B cell (primary cell): ENCODE measurements at regions not wholly inside any gene's neighbourhood (a gene's known extent, or its start where the extent isn't known, plus 50 kb on each side); places are given as distances from the start of the nearest gene placed in this dataset.

Experiments
- ATAC-seq: fragments of 200-7000 bp; cut with Tn5 transposase; one replicate; pipeline ENCODE4 v1.10.0; 2021; ENCODE audit warnings: low read depth, mild to moderate bottlenecking, moderate number of reproducible peaks, moderate library complexity
- CTCF ChIA-PET: fragments of 350-600 bp; sonication (Branson Sonifier 250); formaldehyde crosslinking; loops from one replicate; lab custom pipeline; 2021; ENCODE audit warnings: antibody characterized with exemption, inconsistent platforms; lab: Charles Lee
- POLR2A ChIA-PET: fragments of 350-600 bp; sonication (Branson Sonifier 250); formaldehyde crosslinking; loops from one replicate; lab custom pipeline; 2021; ENCODE audit warnings: antibody characterized with exemption; lab: Charles Lee
- DNase-seq: peaks from one replicate; pipeline ENCODE4 v3.0.0; 2013
- H2AFZ ChIP-seq: 2 replicates; pipeline ENCODE4 v1.6.1; 2012; ENCODE audit warnings: mild to moderate bottlenecking, low read depth, low read length; ENCODE audit not compliant: insufficient read depth, poor library complexity, severe bottlenecking
- H3K27ac ChIP-seq, 2 donors: 1 replicate in 1 of 2; 2 replicates in 1 of 2; pipeline ENCODE4 v1.5.1; 2012 to 2013; ENCODE audit warnings: low read length in 2 of 2, mild to moderate bottlenecking in 2 of 2, moderate library complexity in 1 of 2
- H3K27me3 ChIP-seq, 4 experiments: fragments of 200-600 bp in 1 of 4; sonication (generic) in 1 of 4; replicated peaks in 1 of 4; 1 replicate in 2 of 4; 2 replicates in 2 of 4; pipeline versions ENCODE4 v1.6.1 to v1.7.0; 2013 to 2016; ENCODE audit warnings: low read length in 3 of 4, mild to moderate bottlenecking in 2 of 4, mixed read lengths in 1 of 4, moderate library complexity in 1 of 4; ENCODE audit not compliant: insufficient read depth in 4 of 4, control insufficient read depth in 3 of 4; ENCODE audit errors: control extremely low read depth in 1 of 4
- H3K36me3 ChIP-seq, 2 experiments: replicated peaks in 1 of 2; 1 replicate in 1 of 2; 2 replicates in 1 of 2; pipeline versions ENCODE4 v1.6.1 to v1.7.1; 2013; ENCODE audit warnings: low read length in 1 of 2; ENCODE audit not compliant: insufficient read depth in 2 of 2, control insufficient read depth in 1 of 2; ENCODE audit errors: control extremely low read depth in 1 of 2, extremely low read depth in 1 of 2
- H3K4me1 ChIP-seq, 2 donors: fragments of 200-600 bp in 1 of 2; sonication (generic) in 1 of 2; 1 replicate in 1 of 2; 2 replicates in 1 of 2; pipeline versions ENCODE4 v1.5.1 to v1.6.1; 2013 to 2017; ENCODE audit warnings: low read length in 2 of 2; ENCODE audit not compliant: control insufficient read depth in 2 of 2, insufficient read depth in 2 of 2
- H3K4me2 ChIP-seq: replicated peaks from 2 replicates; pipeline ENCODE3; 2012; ENCODE audit warnings: mild to moderate bottlenecking, low read depth, low read length; ENCODE audit not compliant: poor library complexity, severe bottlenecking
- H3K4me3 ChIP-seq, 5 experiments: fragments of 200-600 bp in 1 of 5; sonication (generic) in 1 of 5; 1 replicate in 3 of 5; 2 replicates in 2 of 5; pipeline versions ENCODE4 v1.5.1 to v1.7.0; 2011 to 2016; ENCODE audit warnings: low read length in 4 of 5, mild to moderate bottlenecking in 4 of 5, low read depth in 2 of 5, control low read depth in 1 of 5, moderate library complexity in 1 of 5; ENCODE audit not compliant: insufficient read depth in 1 of 5; ENCODE audit errors: control extremely low read depth in 1 of 5, extremely low read depth in 1 of 5
- H3K79me2 ChIP-seq: fragments of 200-600 bp; sonication (generic); one replicate; pipeline ENCODE4 v1.6.0; 2016; ENCODE audit warnings: low read length; ENCODE audit not compliant: control insufficient read depth, insufficient read depth
- H3K9ac ChIP-seq: fragments of 200-600 bp; sonication (generic); 2 replicates; pipeline ENCODE4 v1.6.1; 2017; ENCODE audit warnings: mild to moderate bottlenecking, low read length, moderate library complexity
- H3K9me3 ChIP-seq, 3 donors: one replicate each; pipeline versions ENCODE4 v1.6.1 to v1.7.1; 2013; ENCODE audit warnings: low read length in 2 of 3; ENCODE audit not compliant: control insufficient read depth in 2 of 3, insufficient read depth in 1 of 3; ENCODE audit errors: control extremely low read depth in 1 of 3
- H4K20me1 ChIP-seq: 2 replicates; pipeline ENCODE4 v1.6.0; 2012; ENCODE audit warnings: mild to moderate bottlenecking, low read length; ENCODE audit not compliant: insufficient read depth, control insufficient read depth, poor library complexity, severe bottlenecking
- H3K27ac Mint-ChIP-seq: one replicate; pipeline ENCODE4 v1.8.0; 2021; ENCODE audit warnings: mixed read lengths
- H3K27me3 Mint-ChIP-seq: one replicate; pipeline ENCODE4 v1.8.0; 2021; ENCODE audit warnings: mixed read lengths
- H3K4me1 Mint-ChIP-seq: one replicate; pipeline ENCODE4 v1.8.0; 2021; ENCODE audit warnings: mixed read lengths
- H3K4me3 Mint-ChIP-seq: one replicate; pipeline ENCODE4 v1.8.0; 2021; ENCODE audit warnings: mixed read lengths
- H3K9me3 Mint-ChIP-seq: one replicate; pipeline ENCODE4 v1.8.0; 2022; ENCODE audit warnings: mixed read lengths; ENCODE audit not compliant: insufficient read depth
- CTCF ChIP-seq: fragments of 200-600 bp; IDR thresholded peaks from one replicate; pipeline ENCODE4 v1.8.0; 2022; ENCODE audit warnings: antibody characterized with exemption, mild to moderate bottlenecking
- EZH2 ChIP-seq: IDR thresholded peaks from 2 replicates; pipeline ENCODE4 v1.6.1; 2012; ENCODE audit warnings: borderline replicate concordance, low read depth, mild to moderate bottlenecking, moderate library complexity, low read length; ENCODE audit not compliant: insufficient read depth, poor library complexity, severe bottlenecking
- WGBS: methylation state at CpG from one replicate; pipeline ENCODE4 v1.1.5; 2013; ENCODE audit warnings: missing lambda C conversion rate; ENCODE audit not compliant: insufficient coverage; 5-methylcytosine and 5-hydroxymethylcytosine counted together
- intact Hi-C: fragments of 100-400 bp; cut with micrococcal nuclease; formaldehyde crosslinking; loops from one replicate; pipeline ENCODE4 v1.10.0; 2022

GRCh38 chr3:107251819-107252218 lies 125.4 kb upstream of the CCDC54 start:
- CTCF ChIA-PET = interaction anchor here (1.2 to 2.2 kb wide), 3 partner anchors 15 to 20 kb away, joined by 3 to 7 read pairs (median 5); no protein-coding TSS in a partner anchor
- intact Hi-C loops = no loop called here
- Histone ChIP-seq H3K4me1 (no peaks in the 10 kb centered on the region), H3K9me3 (no peaks in the 10 kb centered on the region), H3K4me3 (no peak overlapping the region), H3K27me3 (no peaks in the 10 kb centered on the region), H2AFZ (no peak overlapping the region), H3K9ac (no peak overlapping the region), H3K36me3 (no peaks in the 10 kb centered on the region), H3K27ac (no peak overlapping the region), H3K4me2 (no peak overlapping the region), H4K20me1 (no peaks in the 10 kb centered on the region), H3K79me2 (no peaks in the 10 kb centered on the region)
- TF ChIP-seq CTCF = no peak
- TF ChIP-seq EZH2 = no peak
- H3K9me3 Mint-ChIP-seq = no peaks in the 10 kb centered on the region
- H3K4me3 Mint-ChIP-seq = no peak overlapping the region
- no peaks in the 10 kb centered on the region for H3K27me3 Mint-ChIP-seq
- H3K4me1 Mint-ChIP-seq = no peaks in the 10 kb centered on the region
- H3K27ac Mint-ChIP-seq = no peak overlapping the region
- DNase-seq = no peak
- WGBS = 100% methylated on average over 2 of the region's 5 CpGs
- ATAC-seq = no peak
- POLR2A ChIA-PET = interaction anchor here (0.7 kb wide), 1 partner anchor 8 kb away, joined by 3 read pairs; no protein-coding TSS in a partner anchor

- CTCF ChIA-PET = no interaction called here
Observed at GRCh38 chr3:107256963-107257362, 120.3 kb upstream of the CCDC54 start.

More at GRCh38 chr3:107256963-107257362, 120.3 kb upstream of the CCDC54 start:
- DNase-seq = no peak
- no peak for TF ChIP-seq CTCF
- no peak for TF ChIP-seq EZH2
- Histone ChIP-seq H3K9me3 (no peaks in the 10 kb centered on the region), H3K4me2 (no peak overlapping the region), H2AFZ (no peak overlapping the region), H3K9ac (no peak overlapping the region), H3K27me3 (no peaks in the 10 kb centered on the region), H3K79me2 (no peaks in the 10 kb centered on the region), H3K27ac (no peak overlapping the region), H4K20me1 (no peaks in the 10 kb centered on the region), H3K4me3 (no peak overlapping the region), H3K4me1 (no peaks in the 10 kb centered on the region), H3K36me3 (no peaks in the 10 kb centered on the region)
- Mint-ChIP-seq H3K4me1 (no peaks in the 10 kb centered on the region), H3K27me3 (peaks cover 4% of the 10 kb centered on the region), H3K4me3 (no peak overlapping the region), H3K9me3 (no peaks in the 10 kb centered on the region), H3K27ac (no peak overlapping the region)
- ATAC-seq = no peak
- intact Hi-C loops = no loop called here
- WGBS = 0% methylated on average over 1 of the region's 1 CpG
- POLR2A ChIA-PET = no interaction called here
